UCSD-AML1 (cell line): ENCODE measurements at regions not wholly inside any gene's neighbourhood (a gene's known extent, or its start where the extent isn't known, plus 50 kb on each side); places are given as distances from the start of the nearest gene placed in this dataset.

ENCODE experiments used
- DNase-seq: peaks from one replicate; lab custom pipeline; 2025; ENCODE audit not compliant: unreplicated experiment; lab: John Stamatoyannopoulos, UW

DNA sequence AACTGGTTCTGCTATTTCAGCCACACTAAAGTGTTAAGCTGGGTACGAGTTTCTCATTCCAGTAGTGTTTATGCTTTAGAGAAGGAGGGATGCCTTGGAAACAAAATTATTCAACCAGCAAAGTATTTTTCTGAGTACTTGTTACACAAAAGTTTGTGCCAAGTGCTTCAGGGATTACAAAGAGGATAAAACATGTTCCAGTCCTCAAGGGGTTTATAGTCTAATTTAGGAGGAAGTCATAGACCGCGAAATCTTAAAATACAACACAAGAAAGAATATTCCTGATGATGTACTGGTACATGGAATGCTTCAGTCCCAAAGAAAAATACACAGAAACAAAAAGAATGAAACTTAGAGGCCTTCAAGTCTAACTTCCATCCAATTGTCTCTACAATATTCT is 85.4 kb upstream of the NR4A3 start:
- DNase-seq: no peak

DNA sequence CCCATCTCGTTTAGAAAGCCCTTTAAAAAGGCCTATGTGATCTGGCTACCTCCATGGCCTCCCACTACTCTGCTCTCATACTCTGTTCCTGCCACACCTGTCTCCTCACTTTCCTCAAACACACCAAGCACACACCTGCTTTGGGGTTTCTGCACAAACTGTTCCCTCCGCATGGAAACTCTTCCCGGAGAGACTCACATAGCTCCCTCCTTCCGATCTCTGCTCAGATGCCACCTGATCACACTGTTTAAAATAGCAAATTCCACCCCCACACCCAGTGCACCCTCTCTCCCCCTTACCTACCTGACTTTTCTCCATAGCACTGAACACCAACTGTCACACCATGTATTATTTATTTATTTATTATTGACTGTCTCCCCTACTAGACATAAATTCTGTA is 84.0 kb upstream of the NR4A3 start:
- DNase-seq: no peak

DNA sequence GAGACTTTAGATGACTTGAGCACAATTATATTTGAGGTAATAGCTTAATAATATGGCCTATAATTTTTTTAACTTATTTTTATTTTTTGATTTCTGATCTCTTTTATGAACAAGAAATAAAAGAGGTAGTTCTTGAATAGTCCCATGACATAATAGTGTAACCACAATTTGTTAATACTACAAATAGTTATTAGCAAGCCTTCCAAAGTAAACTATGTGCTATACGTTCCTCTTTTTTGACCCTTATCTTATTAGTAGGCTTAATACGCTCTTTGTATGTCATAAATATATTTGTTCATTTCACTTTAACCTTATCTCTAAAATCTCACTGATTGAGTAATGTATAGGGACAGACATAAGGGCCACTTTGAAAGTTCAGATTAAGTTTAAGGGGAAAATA is 78.7 kb upstream of the NR4A3 start:
- no peak for DNase-seq

DNA sequence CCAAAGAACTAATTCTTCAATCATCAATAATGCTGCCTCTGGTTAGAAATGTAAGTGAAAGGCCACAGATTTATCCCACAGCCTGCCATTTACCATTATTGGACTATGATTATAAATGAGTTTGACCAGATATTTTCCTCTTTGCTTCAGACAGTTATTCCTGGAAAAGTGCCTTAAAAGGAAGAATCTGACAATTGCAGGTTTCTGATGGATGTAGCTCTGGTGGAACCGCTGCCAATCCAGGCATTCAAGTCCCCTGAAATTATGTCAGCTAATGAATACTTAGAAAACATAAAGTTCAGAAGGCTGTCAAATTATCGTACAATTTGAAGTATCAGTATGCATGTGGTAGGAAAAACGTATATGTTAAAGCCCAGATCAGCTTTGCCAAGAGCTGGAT is 78.2 kb upstream of the NR4A3 start:
- no peak for DNase-seq

DNA sequence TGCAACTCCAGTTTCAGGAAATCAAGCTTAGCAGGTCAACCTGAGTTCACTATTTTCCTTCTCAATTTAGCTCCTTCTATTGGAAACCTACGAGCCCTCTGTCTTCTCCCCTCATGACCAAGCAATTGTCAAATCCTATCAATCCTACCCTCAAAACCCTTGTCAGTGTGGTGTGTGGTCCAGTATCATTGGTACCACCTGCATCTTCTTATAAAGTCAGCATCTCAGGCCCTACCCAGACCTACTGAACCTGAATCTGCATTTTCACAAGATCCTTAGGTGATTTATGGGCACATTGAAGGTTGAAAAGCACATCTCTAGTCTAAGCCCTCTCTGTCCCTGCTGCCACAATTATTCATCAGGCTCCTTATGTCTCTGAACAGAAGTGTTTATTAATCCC is 77.6 kb upstream of the NR4A3 start:
- DNase-seq: no peak

DNA sequence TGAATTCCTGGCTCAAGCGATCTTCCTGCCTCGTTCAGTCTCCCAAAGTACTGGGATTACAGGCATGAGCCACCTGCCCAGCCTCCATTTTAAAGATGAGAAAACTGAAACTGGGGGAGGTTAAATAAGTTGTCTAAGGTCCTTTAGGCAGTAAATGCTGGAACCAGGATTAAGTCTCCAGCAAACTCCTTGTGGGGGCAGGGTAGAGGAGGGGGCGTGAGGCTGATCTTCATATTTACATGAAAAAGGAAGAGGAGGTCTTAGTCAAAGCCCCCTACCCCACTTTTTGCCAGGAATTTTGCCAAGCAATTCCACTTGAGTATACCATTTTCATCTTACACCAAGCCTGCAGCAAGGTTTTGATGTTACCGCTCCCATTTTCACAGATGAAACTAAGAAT is 76.6 kb upstream of the NR4A3 start:
- no peak for DNase-seq

DNA sequence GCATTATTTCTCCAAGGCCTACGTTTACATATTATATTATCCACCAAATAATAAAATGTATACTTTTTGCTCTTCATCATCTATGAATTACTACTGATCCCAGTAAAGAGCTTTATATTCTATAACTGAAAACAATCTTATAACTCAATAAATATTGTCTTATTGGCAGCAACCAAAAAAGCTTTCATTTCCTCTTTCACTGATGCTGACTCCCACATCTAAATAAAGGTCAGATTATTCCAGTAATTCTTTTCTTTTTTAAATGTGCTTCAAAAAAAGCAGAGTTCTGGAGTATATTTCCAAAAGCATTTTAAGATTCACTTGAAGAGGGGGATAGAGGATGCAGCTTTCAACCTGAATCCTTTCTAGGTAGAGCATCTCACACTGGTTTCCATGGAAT is 75.3 kb upstream of the NR4A3 start:
- no peak for DNase-seq

DNA sequence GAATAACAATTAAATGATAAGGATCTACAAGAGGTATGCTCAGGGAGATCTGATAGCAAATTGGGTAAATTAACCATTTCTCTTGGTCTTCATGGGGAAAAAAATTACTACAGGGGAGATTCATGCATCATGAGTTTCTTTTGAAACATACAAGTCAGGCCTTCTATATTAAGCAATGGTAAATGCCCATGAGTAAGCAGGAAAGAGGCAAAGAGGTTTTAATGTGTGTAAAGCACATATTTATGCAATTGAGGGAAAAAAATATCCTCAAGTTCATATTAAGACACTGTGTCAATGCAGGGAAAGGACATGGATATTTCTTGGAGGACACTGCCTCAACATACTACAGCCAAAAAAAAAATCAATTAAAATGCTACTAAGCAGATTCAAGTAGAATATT is 73.4 kb upstream of the NR4A3 start:
- DNase-seq: no peak

DNA sequence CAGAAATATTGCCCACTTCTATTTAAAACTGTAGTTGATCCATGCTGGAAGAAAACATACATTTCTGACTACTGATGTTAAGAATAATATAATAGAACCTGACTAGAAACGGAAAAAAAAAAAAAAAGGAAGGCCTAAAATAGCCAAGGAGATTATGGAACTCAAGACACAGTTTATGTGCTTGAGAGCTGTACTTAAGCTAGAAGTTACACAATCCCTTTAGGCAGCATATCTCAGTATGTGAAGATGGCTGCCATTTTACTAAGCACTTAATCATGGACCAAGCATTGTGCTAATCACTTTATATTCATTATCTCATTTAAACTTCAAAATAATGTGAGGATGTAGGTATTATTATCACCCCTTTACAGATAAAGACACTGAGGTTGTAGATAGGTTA is 73.0 kb upstream of the NR4A3 start:
- no peak for DNase-seq

DNA sequence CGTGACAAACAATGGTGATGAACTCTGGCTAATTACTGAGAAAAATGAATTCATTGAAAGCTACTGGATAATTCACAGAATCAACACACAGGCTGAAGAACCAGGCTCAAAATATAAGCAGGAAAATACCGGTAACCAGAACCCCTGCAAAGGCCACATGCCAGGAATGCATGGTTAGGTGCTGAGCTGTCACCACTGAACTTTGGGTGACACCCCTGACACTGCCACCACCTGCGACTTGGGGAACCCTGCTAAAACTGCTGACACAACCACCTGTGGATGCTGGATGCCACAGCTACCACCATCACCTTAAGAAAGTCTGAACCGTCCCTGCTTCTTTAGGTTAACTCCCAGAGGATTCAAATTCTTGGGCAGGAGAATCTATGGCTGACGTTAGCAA is 72.0 kb upstream of the NR4A3 start:
- no peak for DNase-seq

DNA sequence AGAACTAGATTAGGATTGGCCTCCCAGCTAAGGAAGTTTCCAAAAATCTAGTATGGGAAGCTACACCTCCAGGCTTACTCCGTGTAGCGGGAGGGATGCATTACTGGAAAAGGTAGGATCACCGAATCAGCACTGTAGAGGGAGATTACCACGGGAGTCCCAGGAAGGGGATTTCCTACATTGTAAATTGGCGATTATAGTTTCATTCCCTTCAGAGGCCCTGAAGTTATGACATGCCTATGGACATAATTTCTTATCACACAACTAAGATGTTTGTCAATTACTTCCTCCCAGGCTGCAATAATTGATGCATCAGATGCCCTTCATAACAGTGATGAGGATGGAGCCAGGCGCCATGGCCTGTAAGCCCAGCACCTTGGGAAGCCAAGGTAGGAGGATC is 71.2 kb upstream of the NR4A3 start:
- no peak for DNase-seq

DNA sequence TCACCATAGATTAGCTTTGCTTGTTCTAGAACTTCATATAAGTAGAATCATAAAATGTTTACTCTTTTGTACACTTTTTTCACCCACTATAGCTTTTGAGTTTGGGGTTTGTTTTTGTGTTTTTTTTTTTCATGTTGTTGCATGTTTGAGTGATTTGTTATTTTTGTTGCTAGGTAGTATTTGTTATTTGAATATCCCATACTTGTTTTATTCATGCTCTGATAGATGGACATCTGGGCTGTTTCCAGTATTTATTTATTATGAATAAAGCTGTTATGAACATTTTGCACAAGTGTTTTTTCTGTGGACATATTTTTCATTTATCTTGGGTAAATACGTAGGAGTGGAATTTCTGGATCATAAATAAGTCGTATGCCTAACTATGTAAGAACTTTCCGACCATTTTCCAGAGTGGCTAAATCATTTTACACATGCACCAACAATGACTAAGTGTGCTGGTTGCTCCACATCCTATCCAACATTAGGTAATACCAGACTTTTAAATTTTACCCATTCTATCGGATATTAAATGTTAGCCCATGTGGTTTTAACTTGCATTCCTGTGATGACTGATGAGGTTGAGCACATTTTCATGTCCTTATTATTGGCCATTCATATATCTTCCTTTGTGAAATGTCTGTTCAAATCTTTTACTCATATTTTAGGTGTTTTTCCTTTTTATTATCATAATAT is 69.1 kb upstream of the NR4A3 start:
- DNase-seq: no peak

DNA sequence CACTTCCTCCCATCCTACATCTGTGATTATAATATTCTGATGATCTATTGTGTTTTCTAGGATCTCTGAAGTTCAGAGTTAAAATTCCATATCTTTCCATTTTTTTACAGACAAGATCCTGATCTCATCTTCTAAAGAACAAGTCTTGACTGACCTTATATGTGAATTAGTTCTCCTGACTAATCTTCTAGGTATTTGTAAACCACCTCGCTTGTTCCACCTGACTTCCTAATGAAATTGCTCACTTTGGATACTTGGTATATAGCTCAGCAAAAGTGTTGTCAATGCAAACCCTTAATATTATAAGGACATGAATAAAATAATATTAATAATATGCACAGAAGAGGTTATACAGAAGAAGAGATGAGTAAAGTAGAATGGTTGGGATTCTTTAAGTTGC is 68.2 kb upstream of the NR4A3 start:
- DNase-seq: no peak

DNA sequence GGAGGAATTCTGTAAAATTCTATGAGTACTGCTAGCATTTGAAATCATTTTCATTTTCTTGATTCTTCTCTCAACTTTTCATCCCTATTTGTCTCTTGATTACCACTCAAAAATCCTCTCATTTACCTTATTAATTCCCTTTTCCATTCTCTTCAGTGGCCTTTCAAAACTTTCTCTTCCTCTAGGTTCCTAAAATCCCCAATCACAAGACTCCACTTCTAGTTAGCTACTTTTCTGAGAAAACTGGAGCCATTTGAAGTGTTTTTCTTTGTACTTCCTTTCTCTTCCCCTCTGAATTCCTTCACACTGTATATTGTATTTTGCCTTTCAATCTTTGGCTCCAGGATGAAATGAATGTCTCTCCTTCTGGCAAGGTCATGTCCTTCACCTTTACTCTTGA is 61.3 kb upstream of the NR4A3 start:
- no peak for DNase-seq

DNA sequence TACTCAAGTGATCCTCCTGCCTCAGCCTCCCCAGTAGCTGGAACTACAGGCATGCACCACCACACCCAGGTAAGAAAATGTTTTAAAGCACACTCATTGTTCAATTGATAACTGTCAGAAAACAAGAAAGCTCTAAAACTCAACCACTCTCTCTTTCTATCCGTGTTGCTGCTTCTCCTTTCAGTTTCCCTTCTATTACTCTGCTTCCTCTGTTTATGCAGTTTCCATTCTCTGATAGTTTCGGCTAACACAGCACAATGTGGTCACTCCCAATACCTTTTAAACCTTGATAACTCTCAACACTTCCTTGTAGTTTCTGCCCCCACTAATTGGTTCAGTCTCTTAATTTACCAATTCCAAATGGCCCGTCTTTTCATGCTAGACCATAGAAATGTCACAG is 59.2 kb upstream of the NR4A3 start:
- DNase-seq: no peak
